HL-60/S4 (cell line): ENCODE measurements at regions not wholly inside any gene's neighbourhood (a gene's known extent, or its start where the extent isn't known, plus 50 kb on each side); places are given as distances from the start of the nearest gene placed in this dataset.
"Not testable (repeated sequence)": the region's sequence is repeated elsewhere in the genome, so short reads cannot be mapped to it uniquely, and the experiment has no call there.

Experiments
- in situ Hi-C: fragments of 300-500 bp; cut with MboI; formaldehyde crosslinking; loops from 2 replicates; pipeline ENCODE4 v1.14.3; 2022; ENCODE audit warnings: low sequenced_read_pairs

- in situ Hi-C loops: no loop called here
These were observed 188.0 kb upstream of the PIK3R1 start for GRCh38 chr5:68027519-68027918.

GRCh38 chr5:68026092-68026885 is 189.3 kb upstream of the PIK3R1 start:
- in situ Hi-C loops: no loop called here

- in situ Hi-C loops: no loop called here
These were observed 191.1 kb upstream of the PIK3R1 start for GRCh38 chr5:68024426-68024825.

GRCh38 chr5:68021916-68022315 is 193.6 kb upstream of the PIK3R1 start:
- in situ Hi-C loops: no loop called here

GRCh38 chr5:68021227-68021626 is 194.3 kb upstream of the PIK3R1 start:
- in situ Hi-C loops: no loop called here

GRCh38 chr5:68020461-68020969 is 195.0 kb upstream of the PIK3R1 start:
- in situ Hi-C loops: not testable (repeated sequence)

GRCh38 chr5:68015381-68016302 is 199.9 kb upstream of the PIK3R1 start:
- in situ Hi-C loops: no loop called here

- in situ Hi-C loops: no loop called here
These were observed 202.7 kb upstream of the PIK3R1 start for GRCh38 chr5:68012831-68013230.

- in situ Hi-C loops: no loop called here
These were observed 203.1 kb upstream of the PIK3R1 start for GRCh38 chr5:68012429-68012828.

GRCh38 chr5:68011801-68012200 is 203.8 kb upstream of the PIK3R1 start:
- in situ Hi-C loops: no loop called here

- in situ Hi-C loops: no loop called here
These were observed 204.2 kb upstream of the PIK3R1 start for GRCh38 chr5:68011259-68011760.

GRCh38 chr5:68010740-68011139 is 204.8 kb upstream of the PIK3R1 start:
- in situ Hi-C loops: no loop called here

- in situ Hi-C loops: no loop called here
These were observed 208.1 kb upstream of the PIK3R1 start for GRCh38 chr5:68007451-68007850.

- in situ Hi-C loops: no loop called here
These were observed 212.7 kb upstream of the PIK3R1 start for GRCh38 chr5:68002836-68003235.

GRCh38 chr5:68000805-68001204 is 214.8 kb upstream of the PIK3R1 start:
- in situ Hi-C loops: no loop called here

- in situ Hi-C loops: no loop called here
These were observed 216.2 kb upstream of the PIK3R1 start for GRCh38 chr5:67999391-67999790.

GRCh38 chr5:67998709-67999261 is 216.8 kb upstream of the PIK3R1 start:
- in situ Hi-C loops: no loop called here

- in situ Hi-C loops: no loop called here
These were observed 217.6 kb upstream of the PIK3R1 start for GRCh38 chr5:67997892-67998457.

- in situ Hi-C loops: no loop called here
These were observed 218.4 kb upstream of the PIK3R1 start for GRCh38 chr5:67997148-67997547.

- in situ Hi-C loops: no loop called here
These were observed 219.0 kb upstream of the PIK3R1 start for GRCh38 chr5:67996596-67996995.

- in situ Hi-C loops: no loop called here
These were observed 222.6 kb upstream of the PIK3R1 start for GRCh38 chr5:67992923-67993322.
